ENCODE measurements at regions not wholly inside any gene's neighbourhood (a gene's known extent, or its start where the extent isn't known, plus 50 kb on each side); places are given as distances from the start of the nearest gene placed in this dataset.

DNA sequence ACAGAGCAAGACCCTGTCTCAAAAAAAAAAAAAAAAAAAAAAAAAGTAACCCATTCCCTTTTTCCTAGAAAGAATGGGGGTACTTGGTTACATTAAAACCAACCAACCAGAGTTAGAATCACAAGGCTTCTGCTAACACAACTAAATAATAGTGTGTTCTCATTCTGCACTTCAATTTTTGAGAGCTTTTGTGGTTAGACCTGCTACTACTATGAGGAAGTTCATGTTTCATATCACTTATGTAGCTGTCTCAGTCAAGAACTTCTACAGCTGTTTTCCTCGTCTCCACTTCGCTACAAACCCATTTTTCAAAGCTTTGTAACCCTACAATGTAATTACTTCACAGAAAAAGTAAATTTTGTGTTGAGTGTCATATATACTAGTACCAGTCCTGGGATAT, 58.3 kb downstream of the PDHA2 start:
- H3K79me2 ChIP-seq (ENCODE audit: insufficient read depth, low read length) = no peaks in the 10 kb centered on the region
- no peaks in the 10 kb centered on the region for H3K9me2 ChIP-seq (replicated peaks; ENCODE audit: low read depth, low read length)

DNA sequence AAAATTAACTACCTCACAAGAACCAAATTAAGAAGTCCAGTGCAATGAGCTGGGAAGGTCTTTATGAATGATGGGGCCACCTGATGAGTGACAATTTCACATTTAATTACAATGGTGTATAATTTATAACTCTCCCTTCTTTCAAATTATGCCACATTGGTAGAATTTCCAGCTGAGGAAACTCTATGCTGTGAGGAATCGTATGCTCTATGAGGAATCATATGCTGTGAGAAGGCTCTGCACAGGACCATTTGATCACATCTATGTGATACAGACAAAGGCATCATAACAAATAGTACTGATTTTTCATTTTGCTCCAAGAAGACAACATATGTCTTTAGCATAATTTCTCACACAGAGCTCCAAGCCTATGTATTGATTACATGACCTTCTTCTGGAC, 69.3 kb downstream of the PDHA2 start:
- Histone ChIP-seq H3K9ac (ENCODE audit: low read depth, low read length, poor library complexity, severe bottlenecking) (no peak overlapping the region), H3K9me2 (replicated peaks; ENCODE audit: low read depth, low read length) (no peaks in the 10 kb centered on the region), H4K20me1 (ENCODE audit: insufficient read depth, low read length, poor library complexity, severe bottlenecking) (no peaks in the 10 kb centered on the region), H3K9me3 (ENCODE audit: insufficient read depth, low read depth, low read length) (no peaks in the 10 kb centered on the region), H3F3A (ENCODE audit: low read depth) (no peaks in the 10 kb centered on the region), H3K36me3 (ENCODE audit: insufficient read depth, low read length) (no peaks in the 10 kb centered on the region), H3K27me3 (ENCODE audit: insufficient read depth, low read length, poor library complexity, severe bottlenecking) (no peaks in the 10 kb centered on the region), H3K4me3 (ENCODE audit: low read length, poor library complexity, severe bottlenecking) (no peak overlapping the region), H3K4me2 (ENCODE audit: low read depth, low read length, poor library complexity, severe bottlenecking) (no peak overlapping the region), H2AFZ (ENCODE audit: low read length) (no peak overlapping the region), H3K79me2 (ENCODE audit: insufficient read depth, low read length) (no peaks in the 10 kb centered on the region), H3K4me1 (ENCODE audit: insufficient read depth, low read length, poor library complexity, severe bottlenecking) (no peaks in the 10 kb centered on the region)
- no peak for TF ChIP-seq EZH2phosphoT487 (IDR thresholded peaks at IDR 0.05; ENCODE audit: borderline replicate concordance)
- TF ChIP-seq, protein P1, sequence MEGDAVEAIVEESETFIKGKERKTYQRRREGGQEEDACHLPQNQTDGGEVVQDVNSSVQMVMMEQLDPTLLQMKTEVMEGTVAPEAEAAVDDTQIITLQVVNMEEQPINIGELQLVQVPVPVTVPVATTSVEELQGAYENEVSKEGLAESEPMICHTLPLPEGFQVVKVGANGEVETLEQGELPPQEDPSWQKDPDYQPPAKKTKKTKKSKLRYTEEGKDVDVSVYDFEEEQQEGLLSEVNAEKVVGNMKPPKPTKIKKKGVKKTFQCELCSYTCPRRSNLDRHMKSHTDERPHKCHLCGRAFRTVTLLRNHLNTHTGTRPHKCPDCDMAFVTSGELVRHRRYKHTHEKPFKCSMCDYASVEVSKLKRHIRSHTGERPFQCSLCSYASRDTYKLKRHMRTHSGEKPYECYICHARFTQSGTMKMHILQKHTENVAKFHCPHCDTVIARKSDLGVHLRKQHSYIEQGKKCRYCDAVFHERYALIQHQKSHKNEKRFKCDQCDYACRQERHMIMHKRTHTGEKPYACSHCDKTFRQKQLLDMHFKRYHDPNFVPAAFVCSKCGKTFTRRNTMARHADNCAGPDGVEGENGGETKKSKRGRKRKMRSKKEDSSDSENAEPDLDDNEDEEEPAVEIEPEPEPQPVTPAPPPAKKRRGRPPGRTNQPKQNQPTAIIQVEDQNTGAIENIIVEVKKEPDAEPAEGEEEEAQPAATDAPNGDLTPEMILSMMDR (conservative IDR thresholded peaks at IDR 0.05; ENCODE audit: low read length) = no peak

More for the DNA sequence above, 58.3 kb downstream of the PDHA2 start:
- no peak overlapping the region for H2AFZ ChIP-seq (ENCODE audit: low read length)
- no peaks in the 10 kb centered on the region for H3K36me3 ChIP-seq (ENCODE audit: insufficient read depth, low read length)
- H3K9me3 ChIP-seq (ENCODE audit: insufficient read depth, low read depth, low read length) = 0 out of 2 replicates have a peak, but pooled peaks cover 4% of the 10 kb centered on the region
- TF ChIP-seq, protein P1 (conservative IDR thresholded peaks at IDR 0.05; ENCODE audit: low read length) = no peak
- no peak for TF ChIP-seq EZH2phosphoT487 (IDR thresholded peaks at IDR 0.05; ENCODE audit: borderline replicate concordance)
- H3K4me1 ChIP-seq (ENCODE audit: insufficient read depth, low read length, poor library complexity, severe bottlenecking) = no peaks in the 10 kb centered on the region
- H3F3A ChIP-seq (ENCODE audit: low read depth) = no peaks in the 10 kb centered on the region
- no peak overlapping the region for H3K9ac ChIP-seq (ENCODE audit: low read depth, low read length, poor library complexity, severe bottlenecking)
- H3K27me3 ChIP-seq (ENCODE audit: insufficient read depth, low read length, poor library complexity, severe bottlenecking) = no peaks in the 10 kb centered on the region
- H4K20me1 ChIP-seq (ENCODE audit: insufficient read depth, low read length, poor library complexity, severe bottlenecking) = no peaks in the 10 kb centered on the region
- H3K4me3 ChIP-seq (ENCODE audit: low read length, poor library complexity, severe bottlenecking) = no peak overlapping the region
- no peak overlapping the region for H3K4me2 ChIP-seq (ENCODE audit: low read depth, low read length, poor library complexity, severe bottlenecking)

DNA sequence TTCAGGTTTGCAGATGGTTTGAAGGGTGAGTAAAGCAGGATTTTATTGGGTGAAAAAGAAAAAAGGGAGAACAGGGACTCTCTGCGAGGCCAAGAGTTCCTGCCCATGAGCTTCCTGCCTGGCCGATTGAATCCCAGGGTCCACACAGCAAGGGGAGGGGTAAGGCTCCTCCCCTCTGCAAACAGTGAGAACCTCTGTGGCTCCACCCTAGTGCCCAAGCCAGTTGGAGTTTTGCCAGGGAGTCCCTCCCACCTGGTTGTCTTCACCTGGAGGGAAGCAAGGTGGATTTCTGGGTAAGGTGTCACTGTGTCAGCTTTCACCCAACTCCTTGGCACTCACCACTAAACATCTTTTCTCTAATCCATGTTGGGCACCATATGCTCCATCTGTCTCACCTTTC, 70.9 kb downstream of the PDHA2 start:
- Histone ChIP-seq H3K4me2 (ENCODE audit: low read depth, low read length, poor library complexity, severe bottlenecking) (no peak overlapping the region), H3K9ac (ENCODE audit: low read depth, low read length, poor library complexity, severe bottlenecking) (no peak overlapping the region), H3K9me3 (ENCODE audit: insufficient read depth, low read depth, low read length) (no peaks in the 10 kb centered on the region), H3K79me2 (ENCODE audit: insufficient read depth, low read length) (no peaks in the 10 kb centered on the region), H2AFZ (ENCODE audit: low read length) (no peak overlapping the region), H3K9me2 (replicated peaks; ENCODE audit: low read depth, low read length) (no peaks in the 10 kb centered on the region), H3F3A (ENCODE audit: low read depth) (no peaks in the 10 kb centered on the region), H3K4me1 (ENCODE audit: insufficient read depth, low read length, poor library complexity, severe bottlenecking) (no peaks in the 10 kb centered on the region), H3K36me3 (ENCODE audit: insufficient read depth, low read length) (no peaks in the 10 kb centered on the region), H4K20me1 (ENCODE audit: insufficient read depth, low read length, poor library complexity, severe bottlenecking) (no peaks in the 10 kb centered on the region), H3K4me3 (ENCODE audit: low read length, poor library complexity, severe bottlenecking) (no peak overlapping the region), H3K27me3 (ENCODE audit: insufficient read depth, low read length, poor library complexity, severe bottlenecking) (no peaks in the 10 kb centered on the region)
- TF ChIP-seq EZH2phosphoT487 (IDR thresholded peaks at IDR 0.05; ENCODE audit: borderline replicate concordance) = no peak
- TF ChIP-seq, protein P1 (conservative IDR thresholded peaks at IDR 0.05; ENCODE audit: low read length) = no peak
